Activated CD8-positive, alpha-beta memory T cell treated with anti-CD3 and anti-CD28 coated beads for 36 hours (primary cell): ENCODE measurements at regions not wholly inside any gene's neighbourhood (a gene's known extent, or its start where the extent isn't known, plus 50 kb on each side); places are given as distances from the start of the nearest gene placed in this dataset.

Source experiments
- CTCF ChIA-PET: fragments of 350-600 bp; sonication (Branson Sonifier 250); formaldehyde crosslinking; loops from one replicate; lab custom pipeline; 2021; ENCODE audit warnings: antibody characterized with exemption; lab: Charles Lee
- POLR2A ChIA-PET: fragments of 350-600 bp; sonication (Branson Sonifier 250); formaldehyde crosslinking; loops from one replicate; lab custom pipeline; 2021; ENCODE audit warnings: antibody characterized with exemption; lab: Charles Lee

- POLR2A ChIA-PET: no interaction called here
- CTCF ChIA-PET: no interaction called here
Measured at GRCh38 chr4:13881892-13882291, 254.4 kb upstream of the BOD1L1 start.

- POLR2A ChIA-PET: no interaction called here
- CTCF ChIA-PET: no interaction called here
Measured at GRCh38 chr4:13887010-13887409, 259.5 kb upstream of the BOD1L1 start.

GRCh38 chr4:13888112-13888511, 260.6 kb upstream of the BOD1L1 start:
- ChIA-PET POLR2A (no interaction called here), CTCF (no interaction called here)

- ChIA-PET CTCF (no interaction called here), POLR2A (no interaction called here)
Measured at GRCh38 chr4:13891544-13891939, 264.0 kb upstream of the BOD1L1 start.

GRCh38 chr4:13892739-13893105, 265.2 kb upstream of the BOD1L1 start:
- ChIA-PET POLR2A (no interaction called here), CTCF (no interaction called here)

- POLR2A ChIA-PET: no interaction called here
- CTCF ChIA-PET: no interaction called here
Measured at GRCh38 chr4:13893211-13893610, 265.7 kb upstream of the BOD1L1 start.

- POLR2A ChIA-PET: no interaction called here
- CTCF ChIA-PET: no interaction called here
Measured at GRCh38 chr4:13893987-13894386, 266.5 kb upstream of the BOD1L1 start.

GRCh38 chr4:13900780-13901179, 273.3 kb upstream of the BOD1L1 start:
- POLR2A ChIA-PET: no interaction called here
- CTCF ChIA-PET: no interaction called here

- ChIA-PET CTCF (no interaction called here), POLR2A (no interaction called here)
Measured at GRCh38 chr4:13902146-13902545, 274.6 kb upstream of the BOD1L1 start.

GRCh38 chr4:13903061-13903460, 275.5 kb upstream of the BOD1L1 start:
- ChIA-PET POLR2A (no interaction called here), CTCF (no interaction called here)

- CTCF ChIA-PET: interaction anchor here (0.9 kb wide), 1 partner anchor 34 kb away, joined by 4 read pairs; no protein-coding TSS in a partner anchor
- POLR2A ChIA-PET: no interaction called here
Measured at GRCh38 chr4:13903901-13904300, 276.4 kb upstream of the BOD1L1 start.

GRCh38 chr4:13905543-13905942, 278.0 kb upstream of the BOD1L1 start:
- CTCF ChIA-PET: no interaction called here
- POLR2A ChIA-PET: no interaction called here

- ChIA-PET POLR2A (no interaction called here), CTCF (no interaction called here)
Measured at GRCh38 chr4:13906727-13907126, 279.2 kb upstream of the BOD1L1 start.

GRCh38 chr4:13907255-13907751, 279.8 kb upstream of the BOD1L1 start:
- POLR2A ChIA-PET: no interaction called here

GRCh38 chr4:13908455-13908854, 280.9 kb upstream of the BOD1L1 start:
- POLR2A ChIA-PET: no interaction called here
- CTCF ChIA-PET: no interaction called here

More at GRCh38 chr4:13907255-13907751, 279.8 kb upstream of the BOD1L1 start:
- CTCF ChIA-PET: interaction anchor here (0.6 kb wide), 1 partner anchor 905 kb away, joined by 3 read pairs; no protein-coding TSS in a partner anchor

GRCh38 chr4:13910556-13910955, 283.0 kb upstream of the BOD1L1 start:
- POLR2A ChIA-PET: no interaction called here
- CTCF ChIA-PET: no interaction called here

GRCh38 chr4:13911256-13911655, 283.7 kb upstream of the BOD1L1 start:
- CTCF ChIA-PET: no interaction called here
- POLR2A ChIA-PET: no interaction called here

GRCh38 chr4:13912436-13912925, 285.0 kb upstream of the BOD1L1 start:
- POLR2A ChIA-PET: no interaction called here
- CTCF ChIA-PET: no interaction called here

- ChIA-PET CTCF (no interaction called here), POLR2A (no interaction called here)
Measured at GRCh38 chr4:13912966-13913365, 285.4 kb upstream of the BOD1L1 start.

- ChIA-PET CTCF (no interaction called here), POLR2A (no interaction called here)
Measured at GRCh38 chr4:13917015-13917414, 289.5 kb upstream of the BOD1L1 start.

GRCh38 chr4:13918110-13918509, 290.6 kb upstream of the BOD1L1 start:
- ChIA-PET CTCF (no interaction called here), POLR2A (no interaction called here)

- ChIA-PET CTCF (no interaction called here), POLR2A (no interaction called here)
Measured at GRCh38 chr4:13918991-13919441, 291.5 kb upstream of the BOD1L1 start.
